Small intestine (tissue), 7 donors: ENCODE measurements at regions not wholly inside any gene's neighbourhood (a gene's known extent, or its start where the extent isn't known, plus 50 kb on each side); places are given as distances from the start of the nearest gene placed in this dataset.
"Not testable (repeated sequence)": the region's sequence is repeated elsewhere in the genome, so short reads cannot be mapped to it uniquely, and the experiment has no call there.

Source experiments
- DNase-seq, 2 donors: peaks; one replicate each; pipeline versions ENCODE4 v3.0.0 to v3.0.0-alpha.2; 2013
- FAIRE-seq: peaks from 2 replicates; lab custom pipeline; 2012; peaks lifted over from hg19 to GRCh38; lab: Jason Lieb, UNC
- H3K27ac ChIP-seq, 3 donors: one replicate each; pipeline ENCODE4 v1.5.1; 2013; ENCODE audit warnings: low read length in 2 of 3, mild to moderate bottlenecking in 2 of 3, control low read depth in 1 of 3, inconsistent platforms in 1 of 3, low read depth in 1 of 3, moderate library complexity in 1 of 3
- H3K27me3 ChIP-seq, 3 donors: one replicate each; pipeline ENCODE4 v1.6.1; 2013; ENCODE audit warnings: low read length in 3 of 3, inconsistent platforms in 1 of 3; ENCODE audit not compliant: control insufficient read depth in 3 of 3, insufficient read depth in 3 of 3
- H3K36me3 ChIP-seq, 3 donors: one replicate each; pipeline ENCODE4 v1.6.1; 2013; ENCODE audit warnings: low read length in 3 of 3, inconsistent platforms in 1 of 3, low read depth in 1 of 3, mild to moderate bottlenecking in 1 of 3, moderate library complexity in 1 of 3; ENCODE audit not compliant: control insufficient read depth in 3 of 3, insufficient read depth in 2 of 3
- H3K4me1 ChIP-seq, 3 donors: one replicate each; pipeline ENCODE4 v1.6.1; 2013; ENCODE audit warnings: low read length in 2 of 3, inconsistent platforms in 1 of 3, low read depth in 1 of 3, mild to moderate bottlenecking in 1 of 3, moderate library complexity in 1 of 3; ENCODE audit not compliant: control insufficient read depth in 3 of 3, insufficient read depth in 2 of 3
- H3K4me3 ChIP-seq, 3 donors: one replicate each; pipeline ENCODE4 v1.5.1; 2013; ENCODE audit warnings: low read length in 3 of 3, control low read depth in 1 of 3, inconsistent platforms in 1 of 3, low read depth in 1 of 3, mild to moderate bottlenecking in 1 of 3, moderate library complexity in 1 of 3
- H3K9me3 ChIP-seq, 2 donors: one replicate each; pipeline ENCODE4 v1.6.1; 2013; ENCODE audit warnings: low read depth in 1 of 2, low read length in 1 of 2; ENCODE audit not compliant: control insufficient read depth in 2 of 2, insufficient read depth in 1 of 2
- WGBS, 3 donors: extraction: QIAGEN DNeasy Blood & Tissue Kit; methylation state at CpG; one replicate each; pipeline ENCODE4 v1.1.7; 2013; 5-methylcytosine and 5-hydroxymethylcytosine counted together
- donor health status: healthy with polysubstance abuse.
- donor health status: control.
- donor health status: control.
- donor health status: Bipolar disorder and iron deficiency.
- donor health status: healthy.

GRCh38 chr2:49753344-49753985 lies 599.1 kb upstream of the FSHR start:
- H3K4me1 ChIP-seq, result no peaks in the 10 kb centered on the region
- H3K4me3 ChIP-seq, result no peak overlapping the region
- no peaks in the 10 kb centered on the region for H3K36me3 ChIP-seq
- FAIRE-seq (no peak), DNase-seq (no peak)
- no peaks in the 10 kb centered on the region for H3K27me3 ChIP-seq
- no peak overlapping the region for H3K27ac ChIP-seq
- H3K9me3 ChIP-seq, result no peaks in the 10 kb centered on the region
- 41 to 45% (median 44%) methylated on average over 8 of the region's 8 CpGs for WGBS, 3 donors

- Histone ChIP-seq H3K4me3 (no peak overlapping the region), H3K27me3 (no peaks in the 10 kb centered on the region), H3K4me1 (no peaks in the 10 kb centered on the region), H3K9me3 (no peaks in the 10 kb centered on the region), H3K36me3 (no peaks in the 10 kb centered on the region), H3K27ac (no peak overlapping the region)
- DNase-seq, result no peak
- 74 to 82% (median 78%) methylated on average over 2 of the region's 2 CpGs for WGBS, 3 donors
- FAIRE-seq, result no peak
Observed at GRCh38 chr2:49737606-49738005, 583.3 kb upstream of the FSHR start.

- H3K9me3 ChIP-seq, H3K27ac ChIP-seq, DNase-seq, FAIRE-seq, H3K27me3 ChIP-seq, H3K4me1 ChIP-seq, H3K4me3 ChIP-seq, H3K36me3 ChIP-seq: not testable (repeated sequence)
- WGBS, 3 donors, result 73 to 84% (median 73%) methylated on average over 4 of the region's 4 CpGs
Observed at GRCh38 chr2:49732924-49733323, 578.6 kb upstream of the FSHR start.

- no peaks in the 10 kb centered on the region for H3K36me3 ChIP-seq
- no peak for FAIRE-seq
- H3K27me3 ChIP-seq, result no peaks in the 10 kb centered on the region
- DNase-seq, result no peak
- no peaks in the 10 kb centered on the region for H3K9me3 ChIP-seq
- no peak overlapping the region for H3K27ac ChIP-seq
- no peak overlapping the region for H3K4me3 ChIP-seq
- H3K4me1 ChIP-seq, result no peaks in the 10 kb centered on the region
Observed at GRCh38 chr2:49719241-49719640, 564.9 kb upstream of the FSHR start.

GRCh38 chr2:49715597-49715996 lies 561.3 kb upstream of the FSHR start:
- Histone ChIP-seq H3K4me3 (no peak overlapping the region), H3K27ac (no peak overlapping the region), H3K27me3 (no peaks in the 10 kb centered on the region), H3K9me3 (no peaks in the 10 kb centered on the region), H3K4me1 (no peaks in the 10 kb centered on the region), H3K36me3 (no peaks in the 10 kb centered on the region)
- 48 to 71% (median 61%) methylated on average over 4 of the region's 4 CpGs for whole genome bisulfite sequencing, 3 donors
- FAIRE-seq, result no peak
- no peak for DNase-seq

- WGBS, 3 donors, result 16 to 48% (median 44%) methylated on average over 2 of the region's 2 CpGs
- DNase-seq (no peak), FAIRE-seq (no peak)
Observed at GRCh38 chr2:49714454-49714853, 560.1 kb upstream of the FSHR start.

GRCh38 chr2:49702740-49703139 lies 548.4 kb upstream of the FSHR start:
- Histone ChIP-seq H3K4me3 (no peak overlapping the region), H3K27ac (no peak overlapping the region), H3K36me3 (no peaks in the 10 kb centered on the region), H3K27me3 (no peaks in the 10 kb centered on the region), H3K4me1 (no peaks in the 10 kb centered on the region), H3K9me3 (no peaks in the 10 kb centered on the region)
- 40 to 76% (median 64%) methylated on average over 3 of the region's 3 CpGs for WGBS, 3 donors
- DNase-seq, result peak in 1 of 2 donors; percentile 1
- FAIRE-seq, result no peak

More at GRCh38 chr2:49714454-49714853, 560.1 kb upstream of the FSHR start:
- no peak overlapping the region for H3K27ac ChIP-seq
- H3K9me3 ChIP-seq, result no peaks in the 10 kb centered on the region
- no peaks in the 10 kb centered on the region for H3K27me3 ChIP-seq
- no peaks in the 10 kb centered on the region for H3K4me1 ChIP-seq
- H3K36me3 ChIP-seq, result no peaks in the 10 kb centered on the region
- no peak overlapping the region for H3K4me3 ChIP-seq

GRCh38 chr2:49693961-49694360 lies 539.6 kb upstream of the FSHR start:
- Histone ChIP-seq H3K4me1 (no peaks in the 10 kb centered on the region), H3K9me3 (no peaks in the 10 kb centered on the region), H3K36me3 (no peaks in the 10 kb centered on the region), H3K27me3 (no peaks in the 10 kb centered on the region), H3K27ac (no peak overlapping the region), H3K4me3 (no peak overlapping the region)
- no peak for DNase-seq
- no peak for FAIRE-seq

- H3K27ac ChIP-seq, H3K4me3 ChIP-seq, DNase-seq, H3K4me1 ChIP-seq, H3K27me3 ChIP-seq, H3K36me3 ChIP-seq, H3K9me3 ChIP-seq, FAIRE-seq: not testable (repeated sequence)
- 94 to 96% (median 95%) methylated on average over 2 of the region's 2 CpGs for WGBS, 3 donors
Observed at GRCh38 chr2:49692022-49692421, 537.7 kb upstream of the FSHR start.
